HG03045 (cell line): ENCODE measurements at regions not wholly inside any gene's neighbourhood (a gene's known extent, or its start where the extent isn't known, plus 50 kb on each side); places are given as distances from the start of the nearest gene placed in this dataset.
"Not testable (repeated sequence)": the region's sequence is repeated elsewhere in the genome, so short reads cannot be mapped to it uniquely, and the experiment has no call there.

Experiments used
- ATAC-seq: cut with Tn5 transposase; IDR thresholded peaks from one replicate; pipeline ENCODE4 v1.9.1; 2021; ENCODE audit warnings: mild to moderate bottlenecking, moderate library complexity; ENCODE audit not compliant: unreplicated experiment

GRCh38 chr7:113405296-113406056 is 287.1 kb upstream of the SMIM30 start:
- no peak for ATAC-seq

- ATAC-seq = no peak
Observed at GRCh38 chr7:113404245-113404644, 285.9 kb upstream of the SMIM30 start.

GRCh38 chr7:113402482-113402881 is 284.1 kb upstream of the SMIM30 start:
- ATAC-seq = no peak

DNA sequence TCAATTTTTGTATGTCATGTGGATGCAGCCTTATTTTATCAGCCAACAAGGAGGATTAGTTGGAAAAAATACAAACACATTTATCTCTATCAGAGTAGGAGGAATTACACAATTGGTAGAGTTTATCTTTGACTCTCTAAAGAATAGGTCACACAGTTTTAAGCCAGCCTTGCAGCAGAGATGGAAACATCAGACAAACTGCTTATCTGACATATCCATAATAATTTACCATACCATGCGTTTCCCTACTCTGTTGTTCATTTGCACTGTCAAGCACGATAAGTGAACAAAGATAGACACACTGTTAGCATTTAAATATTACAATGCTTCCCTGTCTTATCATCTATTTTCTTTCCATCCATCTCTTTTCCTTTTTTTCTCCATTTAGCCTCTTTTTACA is 283.7 kb upstream of the SMIM30 start:
- no peak for ATAC-seq

DNA sequence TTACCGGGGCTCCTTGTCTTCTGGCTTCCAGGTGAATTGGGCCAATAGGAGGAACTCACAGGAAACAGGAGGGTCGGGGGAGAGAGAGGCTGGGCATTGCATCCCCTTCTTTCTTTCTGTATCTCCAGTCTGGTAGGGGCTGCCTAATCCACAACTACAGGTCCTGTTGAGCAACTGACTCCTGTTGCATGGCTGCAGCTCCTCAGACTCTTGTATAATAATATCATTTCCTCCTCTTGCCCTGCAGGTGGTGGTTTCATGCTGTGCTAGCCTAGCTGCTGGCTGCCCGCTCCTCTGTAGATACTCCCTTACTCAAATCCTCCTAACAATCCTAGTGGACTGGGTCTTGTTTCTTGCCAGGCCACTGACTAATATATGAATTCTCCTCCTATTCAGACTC is 276.5 kb upstream of the SMIM30 start:
- ATAC-seq = no peak

DNA sequence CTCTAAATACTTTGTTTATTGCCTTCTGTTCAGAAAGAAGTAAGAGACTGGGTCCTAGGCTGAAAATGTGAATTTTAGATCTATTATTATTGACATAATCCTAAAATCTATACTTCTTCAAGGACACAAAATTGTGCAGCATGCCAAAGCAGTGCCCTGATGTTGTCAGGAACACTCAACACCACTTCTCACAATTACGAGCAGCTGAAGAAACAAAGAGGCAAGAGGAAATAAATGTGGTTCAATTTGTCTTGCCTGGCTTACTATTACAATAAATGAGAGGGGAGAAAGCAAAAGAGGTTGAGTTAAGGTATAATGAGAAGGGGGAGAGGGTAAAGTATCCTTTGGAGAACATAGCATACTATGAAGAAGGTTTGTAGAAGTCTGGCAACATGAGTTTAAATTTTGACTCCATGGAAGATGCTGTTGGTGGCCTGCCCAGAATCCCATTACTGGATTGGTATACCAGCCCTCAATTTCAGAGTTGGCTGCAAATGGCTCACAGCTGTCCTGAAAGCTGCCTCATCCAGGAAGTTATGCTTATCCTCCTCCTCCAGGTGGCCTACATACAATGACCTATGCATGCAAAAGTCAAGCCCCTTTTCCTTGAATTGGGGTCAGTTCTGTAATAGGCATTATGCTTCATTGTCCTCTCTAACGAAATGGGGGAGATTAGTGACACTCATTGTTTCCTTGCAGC is 274.6 kb upstream of the SMIM30 start:
- no peak for ATAC-seq

DNA sequence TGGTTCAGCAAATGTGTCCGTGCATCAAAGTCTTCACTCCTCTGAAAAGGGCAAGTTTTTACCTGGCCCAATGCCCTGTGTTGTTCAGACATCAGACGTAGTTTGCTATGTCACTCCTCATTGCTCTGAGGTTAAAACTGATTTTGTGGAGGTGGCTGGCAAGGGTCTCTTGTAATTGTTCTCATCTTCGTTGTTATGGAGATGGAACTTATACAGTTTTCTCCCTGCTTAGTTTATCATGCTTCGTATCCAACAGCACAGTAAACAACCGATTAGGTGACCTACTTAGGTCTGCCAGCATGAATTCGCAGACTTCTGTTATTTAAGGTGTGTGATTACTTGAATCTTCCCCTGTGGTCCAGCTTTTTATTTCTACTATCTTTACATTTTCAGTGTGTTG is 274.1 kb upstream of the SMIM30 start:
- ATAC-seq = no peak

- ATAC-seq = no peak
Observed at GRCh38 chr7:113389112-113389646, 270.8 kb upstream of the SMIM30 start.

DNA sequence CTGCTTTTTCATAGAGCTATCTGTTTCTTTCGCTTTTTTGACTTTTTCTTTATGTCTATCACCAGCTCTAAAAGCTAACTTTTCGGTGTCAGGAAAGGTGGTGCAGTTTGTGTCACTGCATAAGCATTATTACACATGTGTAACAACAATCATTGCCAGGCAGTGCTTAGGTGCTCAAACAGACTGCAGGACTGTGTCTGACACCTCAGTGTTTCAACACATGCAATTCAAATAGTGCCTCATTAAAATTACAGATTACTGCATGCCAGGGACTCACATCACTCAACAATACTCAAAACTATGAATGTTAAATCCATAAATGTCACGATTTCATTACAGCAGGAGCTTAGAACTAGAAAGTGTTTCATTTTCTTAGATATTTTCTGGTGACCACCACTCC is 265.3 kb upstream of the SMIM30 start:
- no peak for ATAC-seq

DNA sequence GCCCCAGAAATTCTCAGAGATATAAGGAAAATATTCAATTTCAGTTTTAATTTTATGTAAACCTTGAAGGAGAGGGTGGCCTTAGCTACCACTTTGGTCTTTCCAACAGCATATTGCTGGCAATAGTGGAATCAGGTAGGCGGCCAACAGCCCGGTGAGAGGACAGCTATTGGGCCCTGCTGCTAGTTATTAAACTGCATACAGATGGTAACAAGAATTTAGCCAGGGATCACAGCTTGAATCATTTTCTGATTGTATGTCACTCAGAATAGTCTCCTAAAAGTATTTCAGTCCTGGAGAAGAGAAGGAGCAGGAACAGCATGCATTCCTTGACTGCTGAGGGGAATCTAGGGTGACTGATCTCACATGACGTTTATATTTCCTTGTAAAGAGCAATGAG is 261.4 kb upstream of the SMIM30 start:
- ATAC-seq = no peak

DNA sequence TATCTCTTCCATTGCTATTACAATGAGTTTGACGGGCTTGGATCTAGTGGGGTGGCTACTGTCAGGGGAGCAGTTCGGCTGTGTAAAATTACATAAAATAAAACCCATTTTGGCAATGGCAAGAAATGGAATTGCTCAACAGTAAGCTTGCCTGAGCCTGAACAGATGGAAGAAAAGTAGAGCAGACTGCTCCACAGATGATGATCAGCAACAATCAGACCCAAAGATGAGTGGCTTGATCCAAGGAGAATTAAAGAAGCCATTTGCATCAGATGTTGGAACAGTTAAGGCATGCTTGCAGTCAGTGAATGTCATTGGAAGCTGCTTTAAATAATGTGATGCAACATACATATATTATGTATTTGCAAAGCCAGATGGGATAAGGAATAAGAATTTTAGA is 256.6 kb upstream of the SMIM30 start:
- ATAC-seq = no peak

GRCh38 chr7:113373863-113374262 is 255.5 kb upstream of the SMIM30 start:
- no peak for ATAC-seq

GRCh38 chr7:113371416-113372043 is 253.2 kb upstream of the SMIM30 start:
- no peak for ATAC-seq

DNA sequence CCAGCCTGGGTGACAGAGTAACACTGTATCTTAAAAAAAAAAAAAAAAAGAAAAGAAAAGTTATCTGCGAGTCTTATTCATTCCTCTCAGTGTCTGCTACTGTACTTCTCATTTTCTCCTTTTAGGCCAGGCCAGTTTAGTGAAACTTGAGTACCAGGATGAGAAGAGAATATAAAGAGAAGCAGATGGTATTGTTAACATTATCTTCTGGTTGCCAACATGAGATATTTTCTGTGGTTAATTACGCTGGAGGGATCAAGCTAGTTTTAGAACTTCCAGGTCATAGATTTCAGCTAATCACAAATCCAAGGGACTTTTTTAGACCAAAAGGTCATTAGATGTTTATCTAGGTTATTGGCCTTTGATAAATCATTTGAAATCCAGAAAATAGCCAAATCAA is 252.6 kb upstream of the SMIM30 start:
- no peak for ATAC-seq

- ATAC-seq = no peak
Observed at GRCh38 chr7:113368256-113368655, 249.9 kb upstream of the SMIM30 start.

DNA sequence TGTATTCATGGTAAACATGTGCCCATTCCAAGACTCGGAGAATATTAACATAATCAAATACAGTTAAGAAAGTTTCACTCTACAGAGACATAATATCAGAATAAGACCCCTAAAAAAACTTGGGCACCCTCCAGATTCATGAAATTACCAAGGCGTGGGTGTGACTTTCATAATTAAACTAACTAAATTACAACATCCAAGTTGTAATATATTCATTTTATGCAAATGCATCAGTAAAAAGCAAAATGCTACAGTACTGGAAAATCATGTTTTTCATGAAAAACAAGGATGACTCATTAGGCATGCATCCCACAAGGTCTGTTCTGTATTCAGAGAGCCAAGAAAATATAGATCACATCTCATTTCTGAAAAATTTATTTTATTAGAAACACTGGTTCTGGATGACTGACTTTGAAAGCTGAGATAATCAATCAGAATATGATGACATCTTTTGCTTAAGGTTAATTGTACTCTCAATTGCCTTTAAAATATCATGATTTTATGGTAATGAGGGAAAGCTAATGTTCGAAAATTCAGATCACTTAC is 248.8 kb upstream of the SMIM30 start:
- no peak for ATAC-seq

GRCh38 chr7:113366122-113366521 is 247.8 kb upstream of the SMIM30 start:
- no peak for ATAC-seq

DNA sequence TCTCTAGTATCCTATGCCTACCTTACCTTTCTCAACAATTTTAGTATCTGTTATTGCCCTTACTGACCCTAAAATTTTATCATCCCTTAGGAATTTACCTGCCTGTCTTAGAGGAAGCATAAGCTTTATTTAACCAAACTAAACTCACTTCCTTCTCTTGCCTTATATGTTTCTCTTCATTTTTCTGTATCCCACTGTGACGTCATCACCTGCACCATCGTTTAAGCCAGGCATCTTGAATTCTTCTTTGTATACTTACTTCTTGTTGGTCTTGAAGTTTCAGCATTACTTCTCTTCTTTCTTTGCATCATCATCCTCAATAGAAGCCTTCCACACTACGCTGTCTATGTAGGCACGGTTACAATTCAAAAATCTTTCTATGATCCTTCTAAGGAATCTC is 231.0 kb upstream of the SMIM30 start:
- ATAC-seq = no peak

GRCh38 chr7:113339661-113340060 is 221.3 kb upstream of the SMIM30 start:
- ATAC-seq = no peak

DNA sequence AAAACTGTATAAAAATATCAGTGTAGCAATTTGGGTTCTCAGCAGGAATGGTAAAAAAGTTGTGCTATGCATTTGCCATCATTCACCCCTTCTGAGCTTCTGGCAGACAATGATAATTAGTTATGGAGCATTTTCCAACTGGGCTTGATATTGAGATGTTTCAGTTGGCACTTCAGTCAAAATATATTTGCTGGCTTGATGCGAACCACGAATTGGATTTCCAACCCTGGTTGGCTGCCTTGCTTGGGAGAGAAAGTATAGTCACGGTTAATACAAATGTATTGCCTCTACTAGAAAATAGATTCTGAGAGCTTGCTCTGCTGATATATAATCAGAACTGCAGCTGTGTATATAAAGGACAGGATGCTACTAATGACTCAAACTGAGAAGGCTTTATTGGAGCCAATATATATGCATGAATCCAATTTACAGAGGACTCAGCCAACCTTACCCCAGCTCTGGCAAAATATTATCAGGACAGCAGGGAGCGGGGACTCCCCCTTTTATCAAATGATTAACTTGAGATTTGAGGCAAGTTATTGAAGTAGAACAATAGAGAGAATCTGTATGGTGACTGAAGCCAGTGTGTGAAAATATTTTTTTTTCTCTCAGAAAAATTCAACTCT is 219.8 kb upstream of the SMIM30 start:
- no peak for ATAC-seq

DNA sequence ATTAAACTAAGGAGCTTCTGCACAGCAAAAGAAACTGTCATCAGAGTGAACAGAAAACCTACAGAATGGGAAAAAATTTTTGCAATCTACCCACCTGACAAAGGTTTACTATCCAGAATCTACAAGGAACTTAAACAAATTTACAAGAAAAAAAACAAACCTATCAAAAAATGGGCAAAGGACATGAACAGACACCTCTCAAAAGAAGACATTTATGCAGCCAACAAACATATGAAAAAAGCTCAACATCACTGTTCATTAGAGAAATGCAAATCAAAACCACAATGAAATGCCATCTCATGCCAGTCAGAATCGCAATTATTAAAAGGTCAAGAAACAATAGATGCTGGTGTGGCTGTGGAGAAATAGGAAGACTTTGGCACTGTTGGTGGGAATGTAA is 218.5 kb upstream of the SMIM30 start:
- not testable (repeated sequence) for ATAC-seq
